Fibroblast of lung (primary cell): ENCODE measurements at regions not wholly inside any gene's neighbourhood (a gene's known extent, or its start where the extent isn't known, plus 50 kb on each side); places are given as distances from the start of the nearest gene placed in this dataset.

Source experiments
- DNase-seq, 2 donors: peaks; one replicate each; pipeline versions ENCODE4 v3.0.0 to v3.0.0-alpha.2; 2010; ENCODE audit warnings: low read depth in 2 of 2
- H2AFZ ChIP-seq: 2 replicates; pipeline ENCODE4 v1.5.1; 2012; ENCODE audit warnings: low read length, control low read depth, inconsistent platforms
- H3K27ac ChIP-seq: 2 replicates; pipeline ENCODE4 v1.5.1; 2011; ENCODE audit warnings: low read length, control low read depth; ENCODE audit not compliant: insufficient read depth
- H3K27me3 ChIP-seq: 2 replicates; pipeline ENCODE4 v1.5.1; 2011; ENCODE audit warnings: mild to moderate bottlenecking, low read length; ENCODE audit not compliant: control insufficient read depth, insufficient read depth
- H3K36me3 ChIP-seq: 2 replicates; pipeline ENCODE4 v1.5.1; 2011; ENCODE audit warnings: low read length; ENCODE audit not compliant: control insufficient read depth, insufficient read depth
- H3K4me1 ChIP-seq: 2 replicates; pipeline ENCODE4 v1.5.1; 2011; ENCODE audit warnings: low read length; ENCODE audit not compliant: control insufficient read depth, insufficient read depth; ENCODE audit errors: extremely low read depth
- H3K4me2 ChIP-seq: 2 replicates; pipeline ENCODE4 v1.5.1; 2011; ENCODE audit warnings: low read length, control low read depth; ENCODE audit not compliant: insufficient read depth; ENCODE audit errors: extremely low read depth
- H3K4me3 ChIP-seq, 4 experiments: fragments of 200-600 bp in 1 of 4; sonication (generic) in 1 of 4; replicated peaks in 1 of 4; 2 replicates each; pipeline ENCODE4 v1.5.1; 2011 to 2016; ENCODE audit warnings: low read length in 4 of 4, low read depth in 3 of 4, mild to moderate bottlenecking in 3 of 4, control low read depth in 2 of 4, inconsistent platforms in 1 of 4, mixed read lengths in 1 of 4; ENCODE audit not compliant: insufficient read depth in 1 of 4; ENCODE audit errors: control extremely low read depth in 1 of 4
- H3K79me2 ChIP-seq: 2 replicates; pipeline ENCODE4 v1.5.1; 2012; ENCODE audit warnings: mild to moderate bottlenecking, low read length, inconsistent platforms; ENCODE audit not compliant: control insufficient read depth, insufficient read depth
- H3K9ac ChIP-seq: 2 replicates; pipeline ENCODE4 v1.5.1; 2011; ENCODE audit warnings: mild to moderate bottlenecking, low read length, control low read depth; ENCODE audit not compliant: insufficient read depth
- H3K9me3 ChIP-seq: 2 replicates; pipeline ENCODE4 v1.5.1; 2012; ENCODE audit warnings: low read depth, low read length; ENCODE audit not compliant: control insufficient read depth, insufficient read depth
- H4K20me1 ChIP-seq: 2 replicates; pipeline ENCODE4 v1.5.1; 2011; ENCODE audit warnings: low read length; ENCODE audit not compliant: control insufficient read depth, insufficient read depth; ENCODE audit errors: extremely low read depth
- CTCF ChIP-seq, 2 donors: IDR thresholded peaks in 1 of 2; conservative IDR thresholded peaks in 1 of 2; 1 replicate in 1 of 2; 2 replicates in 1 of 2; pipeline ENCODE4 v1.5.1; 2011 to 2012; ENCODE audit warnings: low read length in 2 of 2, control low read depth in 1 of 2, inconsistent platforms in 1 of 2, low read depth in 1 of 2, mild to moderate bottlenecking in 1 of 2
- EZH2 ChIP-seq: IDR thresholded peaks from 2 replicates; pipeline ENCODE4 v1.5.1; 2012; ENCODE audit warnings: low read length, control low read depth, mild to moderate bottlenecking; ENCODE audit errors: missing control alignments

- Histone ChIP-seq H2AFZ (no peak overlapping the region), H3K9ac (no peak overlapping the region), H4K20me1 (no peaks in the 10 kb centered on the region), H3K79me2 (no peaks in the 10 kb centered on the region), H3K27ac (no peak overlapping the region), H3K9me3 (no peaks in the 10 kb centered on the region), H3K4me3 (no peak overlapping the region), H3K4me1 (no peaks in the 10 kb centered on the region), H3K27me3 (no peaks in the 10 kb centered on the region), H3K4me2 (no peak overlapping the region), H3K36me3 (no peaks in the 10 kb centered on the region)
- TF ChIP-seq EZH2 (no peak), CTCF (conservative IDR thresholded peaks at IDR 0.05 in 1 of 2, IDR thresholded peaks at IDR 0.05 in 1 of 2; ENCODE audit: low read depth in 1 of 2, low read length in 2 of 2) (no peak)
- peak in 1 of 2 donors; percentile 48 for DNase-seq
Observed at GRCh38 chr12:127675936-127676335, 591.0 kb upstream of the TMEM132C start.

GRCh38 chr12:127677537-127678131, 589.3 kb upstream of the TMEM132C start:
- Histone ChIP-seq H3K4me3 (no peak overlapping the region), H2AFZ (peak overlapping the region; percentile 6), H3K27me3 (no peaks in the 10 kb centered on the region), H3K79me2 (no peaks in the 10 kb centered on the region), H3K4me2 (no peak overlapping the region), H3K9ac (no peak overlapping the region), H3K27ac (no peak overlapping the region), H4K20me1 (no peaks in the 10 kb centered on the region), H3K9me3 (no peaks in the 10 kb centered on the region), H3K4me1 (no peaks in the 10 kb centered on the region), H3K36me3 (no peaks in the 10 kb centered on the region)
- peak; percentile 63 to 80 for DNase-seq
- TF ChIP-seq EZH2: no peak
- peak; percentile 63 to 85 for TF ChIP-seq CTCF (conservative IDR thresholded peaks at IDR 0.05 in 1 of 2, IDR thresholded peaks at IDR 0.05 in 1 of 2; ENCODE audit: low read depth in 1 of 2, low read length in 2 of 2)

- Histone ChIP-seq H3K36me3 (no peaks in the 10 kb centered on the region), H3K4me1 (no peaks in the 10 kb centered on the region), H2AFZ (no peak overlapping the region), H3K27ac (no peak overlapping the region), H3K9me3 (no peaks in the 10 kb centered on the region), H3K4me3 (no peak overlapping the region), H3K4me2 (no peak overlapping the region), H3K27me3 (no peaks in the 10 kb centered on the region), H4K20me1 (no peaks in the 10 kb centered on the region), H3K79me2 (no peaks in the 10 kb centered on the region), H3K9ac (no peak overlapping the region)
- TF ChIP-seq EZH2: no peak
- no peak for TF ChIP-seq CTCF (conservative IDR thresholded peaks at IDR 0.05 in 1 of 2, IDR thresholded peaks at IDR 0.05 in 1 of 2; ENCODE audit: low read depth in 1 of 2, low read length in 2 of 2)
- no peak for DNase-seq
Observed at GRCh38 chr12:127678945-127679344, 588.0 kb upstream of the TMEM132C start.
